ENCODE measurements at regions not wholly inside any gene's neighbourhood (a gene's known extent, or its start where the extent isn't known, plus 50 kb on each side); places are given as distances from the start of the nearest gene placed in this dataset.

- TF ChIP-seq CTCF (IDR thresholded peaks at IDR 0.05; ENCODE audit: insufficient read depth, low read depth, low read length) = no peak
- H3K4me3 ChIP-seq (ENCODE audit: low read depth, low read length) = no peak overlapping the region
- no peak for DNase-seq (ENCODE audit: low read depth)
Observed at GRCh38 chr6:87881342-87881895, 166.2 kb upstream of the SPACA1 start.

- no peak for TF ChIP-seq CTCF (IDR thresholded peaks at IDR 0.05; ENCODE audit: insufficient read depth, low read depth, low read length)
- peak; percentile 40 for DNase-seq (ENCODE audit: low read depth)
- H3K4me3 ChIP-seq (ENCODE audit: low read depth, low read length) = no peak overlapping the region
Observed at GRCh38 chr6:87879132-87879861, 168.3 kb upstream of the SPACA1 start.

- TF ChIP-seq CTCF (IDR thresholded peaks at IDR 0.05; ENCODE audit: insufficient read depth, low read depth, low read length) = no peak
- no peak for DNase-seq (ENCODE audit: low read depth)
- no peak overlapping the region for H3K4me3 ChIP-seq (ENCODE audit: low read depth, low read length)
Observed at GRCh38 chr6:87875781-87876180, 171.9 kb upstream of the SPACA1 start.

GRCh38 chr6:87873556-87873955, 171.5 kb upstream of the AKIRIN2 start:
- TF ChIP-seq CTCF (IDR thresholded peaks at IDR 0.05; ENCODE audit: insufficient read depth, low read depth, low read length) = no peak

GRCh38 chr6:87870556-87870955, 168.5 kb upstream of the AKIRIN2 start:
- DNase-seq (ENCODE audit: low read depth) = peak; percentile 61
- no peak for TF ChIP-seq CTCF (IDR thresholded peaks at IDR 0.05; ENCODE audit: insufficient read depth, low read depth, low read length)
- no peak overlapping the region for H3K4me3 ChIP-seq (ENCODE audit: low read depth, low read length)

More at GRCh38 chr6:87873556-87873955, 171.5 kb upstream of the AKIRIN2 start:
- no peak overlapping the region for H3K4me3 ChIP-seq (ENCODE audit: low read depth, low read length)
- no peak for DNase-seq (ENCODE audit: low read depth)

- DNase-seq (ENCODE audit: low read depth) = no peak
- no peak for TF ChIP-seq CTCF (IDR thresholded peaks at IDR 0.05; ENCODE audit: insufficient read depth, low read depth, low read length)
- H3K4me3 ChIP-seq (ENCODE audit: low read depth, low read length) = no peak overlapping the region
Observed at GRCh38 chr6:87869064-87869905, 167.3 kb upstream of the AKIRIN2 start.
